Kidney capillary endothelial cell (primary cell): ENCODE measurements at regions not wholly inside any gene's neighbourhood (a gene's known extent, or its start where the extent isn't known, plus 50 kb on each side); places are given as distances from the start of the nearest gene placed in this dataset.
"Not testable (repeated sequence)": the region's sequence is repeated elsewhere in the genome, so short reads cannot be mapped to it uniquely, and the experiment has no call there.

Source experiments
- DNase-seq: peaks from one replicate; pipeline ENCODE4 v3.0.0-alpha.2; 2018; ENCODE audit warnings: low spot score

DNA sequence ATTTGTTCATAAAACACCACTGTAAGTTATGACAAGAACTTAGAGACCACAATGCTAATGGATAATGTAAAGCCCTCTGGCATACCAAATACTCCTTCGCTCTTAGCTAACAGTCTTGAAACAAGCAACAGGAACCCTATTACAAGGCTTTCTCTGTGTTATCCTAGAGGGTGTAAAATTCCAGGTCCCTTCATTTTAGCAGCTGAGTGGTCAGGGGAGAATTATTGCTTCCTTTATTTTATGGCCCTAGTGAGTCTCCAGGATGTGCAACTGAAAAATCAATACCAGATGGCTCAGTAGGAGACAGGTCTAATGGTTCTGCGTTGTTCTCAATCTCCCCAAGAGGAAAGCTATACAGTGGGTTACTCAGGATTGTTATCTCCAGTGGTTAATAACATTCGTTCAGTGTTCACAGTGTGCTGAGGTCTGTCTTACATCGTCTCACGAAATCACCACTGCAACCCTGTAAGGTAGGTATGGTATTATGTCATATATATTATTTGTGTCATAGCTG, 172.7 kb upstream of the CNOT2 start:
- DNase-seq: no peak

DNA sequence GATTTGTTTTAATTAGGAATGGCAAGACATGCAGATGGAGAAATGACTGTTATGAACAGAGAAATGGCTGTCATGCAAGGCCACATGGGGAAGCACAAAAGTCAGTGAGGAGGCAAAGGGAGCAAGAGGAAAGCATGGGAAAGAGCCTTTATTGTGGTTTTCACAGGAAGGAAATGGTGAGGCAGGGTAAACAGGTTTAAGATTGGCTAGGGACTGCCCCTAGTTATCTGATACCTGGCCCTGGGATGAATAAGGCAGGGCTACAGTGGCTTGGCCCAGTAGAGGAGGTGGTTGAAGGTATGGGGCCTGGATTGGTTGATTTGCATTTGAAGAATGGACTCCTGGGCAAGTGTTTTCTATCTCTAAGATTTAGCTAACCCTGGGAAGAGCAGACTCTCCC, 168.7 kb upstream of the CNOT2 start:
- DNase-seq: no peak

DNA sequence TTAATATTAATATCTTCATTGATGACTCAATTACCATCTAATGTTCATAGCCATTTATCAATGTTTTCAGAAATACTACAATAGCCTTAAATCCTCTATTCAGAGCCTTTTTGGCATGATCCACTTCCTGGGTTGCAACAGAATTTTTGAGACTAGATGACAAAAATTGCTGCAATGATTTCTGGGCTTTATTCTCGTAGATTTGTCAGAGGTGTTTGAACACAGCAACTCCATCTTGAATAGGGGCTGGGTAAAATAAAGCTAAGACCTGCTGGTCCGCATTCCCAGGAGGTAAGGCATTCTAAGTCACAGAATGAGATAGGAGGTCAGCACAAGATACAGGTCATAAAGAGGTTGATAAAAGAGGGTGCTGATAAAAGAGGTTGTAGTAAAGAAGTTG, 165.8 kb upstream of the CNOT2 start:
- DNase-seq: no peak

DNA sequence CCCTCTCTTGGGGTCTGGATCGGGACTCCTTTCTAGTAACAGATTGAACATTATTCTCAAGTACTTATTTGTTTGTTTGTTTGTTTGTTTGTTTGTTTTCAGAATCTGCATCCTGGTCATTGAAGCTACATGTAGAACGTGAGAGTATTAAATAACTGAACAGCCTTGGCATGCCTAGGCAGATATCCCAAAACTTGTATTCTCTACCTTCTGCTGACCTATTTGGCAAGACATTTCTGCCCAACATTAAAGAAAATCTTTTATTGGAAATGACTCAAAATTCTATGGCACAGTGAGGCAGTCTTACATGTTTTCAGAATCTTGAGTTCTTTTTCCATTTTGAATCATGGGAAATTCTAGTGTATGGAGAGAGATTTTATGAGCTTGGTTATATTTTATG, 165.1 kb upstream of the CNOT2 start:
- no peak for DNase-seq

DNA sequence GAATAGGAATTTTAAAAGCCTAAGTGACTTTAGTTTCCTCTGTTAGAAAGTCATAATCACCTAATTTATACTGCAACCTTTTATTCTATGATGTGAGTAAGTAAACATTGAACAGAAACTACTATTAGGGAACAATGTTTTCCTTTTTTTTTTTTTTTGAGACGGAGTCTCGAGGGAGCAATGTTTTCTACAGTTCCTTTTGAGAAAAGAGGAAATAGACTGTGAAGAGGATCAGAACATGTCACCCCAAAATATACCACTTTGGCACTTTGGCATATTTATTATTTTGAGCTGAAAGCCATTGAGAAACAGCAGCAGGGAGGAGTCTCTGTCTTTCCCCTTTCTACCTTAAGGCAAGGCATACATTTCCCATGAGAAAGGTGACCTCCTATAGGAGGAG, 162.7 kb upstream of the CNOT2 start:
- DNase-seq: no peak

DNA sequence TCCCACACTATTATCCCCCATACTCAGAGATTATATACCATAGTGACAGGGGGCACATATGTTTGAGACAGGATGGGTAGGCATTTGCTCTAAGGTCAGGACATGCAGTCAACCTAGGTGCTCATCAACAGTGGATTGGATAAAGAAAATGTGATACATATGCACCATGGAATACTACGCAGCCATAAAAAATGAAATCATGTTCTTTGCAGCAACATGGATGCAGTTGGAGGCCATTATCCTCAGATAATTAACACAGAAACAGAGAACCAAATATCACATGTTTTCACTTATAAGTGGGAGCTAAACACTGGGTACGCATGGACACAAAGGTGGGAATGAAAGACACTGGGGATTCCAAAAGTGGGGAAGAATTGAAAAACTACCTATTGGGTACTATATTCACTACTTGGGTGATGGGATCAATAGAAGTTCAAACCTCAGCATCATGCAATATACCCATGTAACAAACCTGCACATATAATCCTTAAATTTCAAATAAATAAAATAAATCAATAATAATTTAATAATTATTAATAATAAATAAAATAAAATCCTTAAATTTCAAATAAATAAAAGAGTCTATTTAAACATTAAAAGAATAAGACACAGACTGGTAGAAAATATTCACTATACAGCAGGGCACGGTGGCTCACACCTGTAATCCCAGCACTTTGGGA, 160.1 kb upstream of the CNOT2 start:
- no peak for DNase-seq

DNA sequence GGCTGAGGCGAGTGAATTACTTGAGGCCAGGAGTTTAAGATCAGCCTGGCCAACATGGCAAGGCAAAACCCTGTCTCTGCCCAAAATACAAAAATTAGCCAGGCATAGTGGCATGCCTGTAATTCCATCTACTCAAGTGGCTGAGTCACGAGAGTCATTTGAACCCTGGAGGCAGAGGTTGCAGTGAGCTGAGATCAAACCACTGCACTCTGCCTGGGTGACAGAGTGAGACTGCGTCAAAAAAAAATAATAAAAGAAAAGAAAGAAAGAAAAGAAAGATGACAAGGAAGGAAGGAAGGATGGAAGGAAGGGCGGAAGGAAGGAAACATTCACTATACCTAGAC, 159.6 kb upstream of the CNOT2 start:
- DNase-seq: no peak

DNA sequence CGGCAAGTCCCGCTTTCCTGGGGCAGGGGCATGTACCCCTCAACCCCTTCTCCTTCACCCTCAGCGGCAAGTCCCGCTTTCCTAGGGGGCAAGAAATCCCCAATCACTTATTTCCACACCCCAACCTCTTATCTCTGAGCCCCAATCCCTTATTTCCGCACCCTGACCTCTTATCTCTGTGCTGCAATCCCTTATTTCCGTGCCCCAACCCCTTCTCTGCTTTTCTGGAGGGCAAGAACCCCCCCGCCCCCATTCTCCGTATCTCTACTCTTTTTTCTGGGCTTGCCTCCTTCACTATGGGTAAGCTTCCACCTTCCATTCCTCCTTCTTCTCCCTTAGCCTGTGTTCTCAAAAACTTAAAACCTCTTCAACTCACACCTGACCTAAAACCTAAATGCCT, 156.9 kb upstream of the CNOT2 start:
- DNase-seq: not testable (repeated sequence)

DNA sequence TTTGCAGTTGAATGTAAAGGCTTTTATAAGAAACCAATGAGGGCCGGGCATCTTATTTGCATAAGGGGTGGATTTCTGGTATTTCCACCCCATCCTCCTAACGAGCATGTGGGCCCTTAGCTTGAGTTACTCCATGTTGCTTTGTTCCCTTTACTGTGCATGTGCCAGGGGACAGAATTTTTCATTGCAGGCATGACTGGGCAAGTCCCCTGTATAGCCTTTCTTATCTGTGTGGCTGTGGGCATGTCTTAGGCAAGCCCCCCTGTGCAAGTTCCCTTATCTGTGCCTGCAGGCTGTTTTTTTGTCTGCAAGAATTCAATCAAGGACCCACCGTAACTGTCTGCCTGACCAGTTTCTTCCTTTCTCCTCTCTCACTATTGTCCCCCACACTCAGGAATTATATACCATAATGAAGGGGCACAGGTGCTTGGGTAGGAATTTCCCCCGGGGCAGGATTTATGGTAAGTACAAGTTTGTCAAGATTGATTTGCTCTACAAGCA, 152.2 kb upstream of the CNOT2 start:
- no peak for DNase-seq

DNA sequence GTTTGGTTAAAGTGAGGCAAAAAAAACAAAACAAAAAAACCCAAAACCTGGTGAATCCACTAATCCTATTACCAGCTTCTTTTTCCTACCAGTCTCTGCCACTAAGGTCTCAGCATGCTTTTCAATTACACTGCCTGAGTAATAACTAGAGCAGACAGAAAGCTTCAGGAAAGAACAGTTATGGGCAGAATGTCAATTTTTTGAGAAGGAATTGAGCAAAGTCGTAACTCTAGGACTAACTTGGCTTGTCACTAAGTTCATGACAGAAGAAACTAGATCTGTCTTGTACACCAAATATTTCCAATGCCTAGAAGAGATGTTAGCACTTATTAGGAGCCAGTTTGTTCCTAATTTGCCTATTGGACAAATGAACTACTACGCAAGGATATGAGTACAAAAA, 148.8 kb upstream of the CNOT2 start:
- DNase-seq: no peak

DNA sequence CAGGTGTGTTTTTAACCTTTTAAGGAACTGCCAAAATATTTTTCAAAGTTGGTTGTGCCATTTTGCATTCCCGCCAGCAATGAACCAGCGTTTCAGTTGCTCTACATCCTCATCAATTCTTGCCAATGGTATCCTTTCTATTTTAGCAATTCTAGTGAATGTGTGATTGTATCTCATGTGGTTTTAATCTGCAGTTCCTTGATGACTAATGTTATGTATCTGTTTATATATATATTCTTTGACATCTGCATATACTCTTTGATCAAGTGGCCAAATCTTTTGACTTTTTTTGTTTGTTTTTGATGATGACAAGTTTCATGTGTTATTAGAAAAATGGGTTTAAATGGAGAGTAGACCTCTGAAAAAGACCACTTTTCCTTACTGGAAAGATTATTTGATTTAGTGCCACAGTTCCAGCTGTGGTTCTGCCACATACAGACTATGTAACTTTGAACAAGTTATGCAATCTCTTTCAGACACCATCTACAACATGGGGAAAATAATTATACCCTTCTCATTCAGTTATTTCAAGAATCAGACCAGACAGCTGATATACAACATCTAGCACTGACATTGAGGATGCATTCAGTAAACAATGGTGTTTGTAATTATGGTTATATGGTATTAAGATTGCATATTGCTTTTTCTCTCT, 146.3 kb upstream of the CNOT2 start:
- DNase-seq: no peak

DNA sequence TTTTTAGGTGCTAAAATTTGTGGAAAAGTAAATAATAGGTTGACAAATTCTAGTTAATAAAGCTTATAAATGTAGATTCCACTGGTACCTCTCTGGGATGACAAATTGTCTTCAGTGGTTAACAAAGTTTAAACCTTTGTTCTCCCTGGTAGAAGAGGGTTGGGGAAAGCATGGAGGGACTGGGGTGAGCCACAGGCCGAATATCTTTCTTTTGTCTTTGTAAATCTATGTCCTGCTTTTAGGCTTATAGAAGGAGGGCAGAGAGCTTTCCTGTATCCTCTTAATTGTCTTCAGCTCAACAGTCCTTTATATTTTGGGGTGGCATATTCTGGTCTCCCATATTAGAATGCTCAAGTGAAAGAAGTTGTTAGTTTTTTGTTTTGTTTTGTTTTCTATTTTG, 142.2 kb upstream of the CNOT2 start:
- DNase-seq: no peak

DNA sequence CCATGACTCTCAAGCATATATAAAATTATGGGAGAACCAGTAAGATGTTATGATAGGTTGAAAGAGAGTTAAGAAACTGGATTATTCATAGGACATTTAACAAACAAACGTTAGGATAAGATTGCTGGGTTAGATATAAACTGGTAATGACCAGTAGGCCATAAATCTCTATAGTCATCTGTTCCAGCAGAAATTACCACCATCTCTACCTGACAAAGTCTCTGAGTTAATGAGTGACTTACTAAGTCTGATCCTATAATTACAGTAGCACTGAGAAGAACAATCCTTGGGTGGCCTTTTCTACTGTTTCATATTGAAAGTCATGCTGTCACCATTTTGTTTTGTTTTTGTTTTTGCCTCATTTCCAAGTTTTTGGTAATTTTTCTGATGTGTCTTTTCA, 136.9 kb upstream of the CNOT2 start:
- no peak for DNase-seq

DNA sequence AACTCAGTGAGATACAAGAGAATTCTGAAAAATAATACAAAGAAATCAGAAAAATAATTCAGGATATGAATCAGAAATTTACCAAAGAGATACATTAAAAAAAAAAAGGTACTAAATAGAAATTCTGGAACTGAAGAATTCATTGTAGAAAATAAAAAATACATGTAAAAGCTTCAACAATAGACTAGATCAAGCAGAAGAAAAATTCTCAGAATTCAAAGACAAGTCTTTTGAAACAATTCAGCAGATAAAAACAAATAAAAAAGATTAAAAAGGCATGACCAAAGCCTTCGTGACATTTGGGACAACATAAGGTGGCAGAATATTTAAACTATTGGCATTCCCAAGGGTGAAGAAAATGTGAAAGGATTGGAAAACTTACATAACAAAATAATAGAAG, 133.1 kb upstream of the CNOT2 start:
- DNase-seq: no peak

DNA sequence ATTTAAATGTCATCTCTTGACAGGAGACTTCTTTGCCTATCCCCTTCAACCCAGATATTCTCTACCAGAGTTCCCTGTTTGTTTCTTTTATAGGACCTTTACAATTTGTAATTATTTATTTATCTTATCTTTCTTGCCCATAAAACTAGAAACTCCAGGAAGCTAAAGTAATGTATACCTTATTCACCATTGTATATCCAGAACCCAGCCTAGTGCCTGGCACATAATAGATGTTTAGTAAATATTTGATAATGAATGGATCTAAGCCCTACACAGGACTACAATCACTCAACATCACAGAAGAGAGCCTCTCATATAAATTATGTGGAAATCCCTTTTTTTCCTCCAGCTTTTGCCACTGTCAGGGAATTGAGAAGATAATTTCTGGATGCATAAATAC, 125.6 kb upstream of the CNOT2 start:
- DNase-seq: no peak

DNA sequence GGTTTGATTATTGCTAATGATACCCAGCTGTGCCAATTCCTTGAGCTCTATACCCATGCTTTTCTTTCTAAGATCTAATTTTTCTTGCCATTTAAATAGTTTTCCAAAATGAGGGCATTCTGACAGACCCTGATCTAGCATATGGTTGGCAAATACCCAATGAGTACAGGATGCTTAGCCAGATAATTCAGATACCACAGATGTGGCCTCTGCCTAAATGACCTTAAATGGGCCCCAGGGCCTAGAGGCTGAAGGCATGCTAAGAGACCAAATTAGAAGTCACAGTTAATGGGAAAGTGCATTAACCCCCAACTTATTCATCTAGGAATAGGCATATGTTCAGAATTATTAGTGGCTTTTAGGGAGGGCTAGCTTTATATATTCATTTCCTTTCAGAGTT, 122.3 kb upstream of the CNOT2 start:
- DNase-seq: no peak

DNA sequence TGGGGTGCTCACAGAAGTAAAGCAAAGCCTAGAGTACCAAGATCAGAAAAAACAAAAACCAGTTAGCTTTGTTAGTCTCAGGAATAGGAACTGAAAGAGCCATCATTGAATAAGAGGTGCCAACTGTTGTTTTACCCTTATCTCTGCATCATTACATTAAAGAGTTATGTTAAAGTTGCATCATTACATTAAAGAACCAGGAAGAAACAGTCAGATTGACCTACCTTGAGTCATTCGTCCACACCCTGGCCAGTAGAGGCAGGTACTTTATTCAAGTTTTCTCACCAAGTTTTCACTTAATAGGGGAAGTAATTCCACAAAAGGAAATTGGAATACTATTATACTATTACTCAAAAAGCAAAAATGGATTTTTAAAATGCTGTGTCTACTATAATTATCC, 121.7 kb upstream of the CNOT2 start:
- no peak for DNase-seq

DNA sequence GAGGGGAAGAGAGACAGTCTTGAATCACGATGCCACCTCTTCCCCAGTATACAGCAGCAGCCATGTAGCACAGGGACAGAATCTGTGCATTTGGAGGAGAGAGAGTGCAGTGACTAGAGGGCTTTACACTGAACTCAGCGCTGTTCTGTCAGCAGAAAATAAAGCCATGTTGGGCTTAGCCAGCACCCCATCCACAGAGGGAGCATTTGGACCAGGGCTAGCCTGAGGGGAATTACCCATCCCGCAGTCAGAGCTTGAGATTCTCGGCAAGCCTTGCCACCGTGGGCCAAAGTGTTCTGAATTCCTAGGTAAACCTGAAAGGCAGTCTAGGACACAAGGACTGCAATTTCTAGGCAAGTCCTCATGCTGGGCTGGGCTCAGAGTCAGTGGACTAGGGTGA, 120.4 kb upstream of the CNOT2 start:
- DNase-seq: no peak

DNA sequence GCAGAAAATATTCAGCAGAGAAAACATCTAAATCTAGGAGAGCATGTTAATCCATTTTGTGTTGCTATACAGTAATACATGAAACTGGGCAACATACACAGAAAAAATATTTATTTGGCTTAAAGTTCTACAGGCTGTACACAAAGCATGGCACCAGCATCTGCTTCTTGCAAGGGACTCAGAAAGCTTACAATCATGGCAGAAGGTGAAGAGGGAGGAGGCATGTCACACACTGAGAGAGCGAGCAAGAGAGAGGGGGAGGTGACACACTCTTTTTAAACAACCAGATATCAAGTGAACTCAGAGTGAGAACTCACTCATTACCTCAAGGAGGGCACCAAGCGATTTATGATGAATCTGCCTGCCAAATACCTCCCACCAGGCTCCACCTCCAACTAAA, 94.2 kb upstream of the CNOT2 start:
- no peak for DNase-seq

DNA sequence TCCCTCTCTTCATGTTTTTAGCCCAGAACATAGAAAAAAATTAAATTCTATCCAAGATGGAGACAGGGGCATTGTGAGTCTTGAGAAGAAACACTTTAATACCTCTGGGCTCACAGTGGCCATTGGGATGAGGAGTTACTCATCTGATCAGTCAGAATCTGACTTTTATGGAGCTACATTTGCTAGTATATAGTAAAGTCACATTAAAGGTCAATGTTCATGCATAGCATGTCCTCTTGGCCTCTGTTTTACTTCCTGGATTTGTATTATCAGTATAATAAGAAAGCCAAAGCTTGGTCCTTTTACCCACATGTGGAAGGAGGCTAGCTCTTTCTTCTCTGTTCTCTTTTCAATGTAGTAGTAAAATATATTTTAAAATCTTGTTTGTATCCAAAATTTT, 93.6 kb upstream of the CNOT2 start:
- no peak for DNase-seq

DNA sequence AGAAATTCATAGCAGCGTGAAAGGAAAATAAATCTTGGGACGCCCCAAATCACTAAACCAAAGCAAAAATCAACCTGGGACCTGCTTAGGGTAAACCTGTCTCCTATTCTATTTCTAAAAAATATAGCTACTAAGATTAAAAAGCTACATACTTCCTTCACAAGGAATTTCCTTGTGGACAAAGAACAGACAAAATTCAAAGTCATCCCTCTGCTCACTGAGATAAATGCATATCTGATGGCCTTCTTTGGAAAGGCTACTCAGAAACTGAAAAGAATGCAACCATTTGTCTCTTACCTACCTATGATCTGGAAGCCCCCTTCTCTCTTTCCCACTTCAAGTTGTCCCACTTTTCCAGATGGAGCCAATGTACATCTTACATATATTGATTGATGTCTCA, 93.0 kb upstream of the CNOT2 start:
- DNase-seq: no peak

DNA sequence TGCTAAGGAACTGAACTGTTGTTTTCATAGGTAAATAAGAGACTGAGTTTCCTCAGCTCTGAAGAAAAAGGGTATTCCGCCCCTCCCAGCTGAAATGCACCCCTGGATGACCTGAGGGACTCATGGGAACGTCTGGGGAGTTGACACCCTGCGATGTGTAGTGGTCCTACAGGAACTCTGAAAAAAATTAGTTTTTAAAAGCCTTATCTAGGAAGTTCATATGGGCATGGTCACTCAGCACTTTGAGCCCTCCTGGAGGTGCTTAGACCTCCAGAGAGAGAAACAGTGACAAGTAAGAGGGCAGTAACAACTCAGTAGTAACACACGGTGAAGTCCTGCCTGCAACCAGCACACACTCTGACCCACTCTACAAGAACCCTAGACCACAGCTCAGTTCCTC, 91.2 kb upstream of the CNOT2 start:
- DNase-seq: no peak

DNA sequence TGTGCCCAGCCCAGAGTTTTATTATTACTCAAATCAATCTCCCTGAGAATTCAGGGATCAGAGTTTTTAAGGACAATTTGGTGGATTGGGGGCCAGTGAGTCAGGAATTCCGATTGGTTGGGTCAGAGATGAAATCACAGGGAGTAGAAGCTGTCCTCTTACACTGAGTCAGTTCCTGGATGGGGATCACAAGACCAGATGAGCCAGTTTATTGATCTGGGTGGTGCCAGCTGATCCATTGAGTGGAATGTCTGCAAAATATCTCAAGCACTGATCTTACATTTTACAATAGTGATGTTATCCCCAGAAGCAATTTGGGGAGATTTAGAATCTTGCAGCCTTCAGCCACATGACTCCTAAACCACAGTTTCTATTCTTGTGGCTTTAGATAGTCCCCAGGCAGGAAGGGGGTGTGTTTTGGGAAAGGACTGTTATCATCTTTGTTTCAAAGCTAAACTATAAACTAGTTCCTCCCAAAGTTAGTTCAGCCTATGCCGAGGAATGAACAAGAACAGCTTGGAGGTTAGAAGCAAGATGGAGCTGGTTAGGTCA, 89.1 kb upstream of the CNOT2 start:
- no peak for DNase-seq
